ENCODE measurements at regions not wholly inside any gene's neighbourhood (a gene's known extent, or its start where the extent isn't known, plus 50 kb on each side); places are given as distances from the start of the nearest gene placed in this dataset.
A peak's percentile ranks its signal among the peaks of the same experiment; 100 is the strongest.

- no peaks in the 10 kb centered on the region for H3K27me3 Mint-ChIP-seq (ENCODE audit: low read depth, poor library complexity)
- H3K4me3 Mint-ChIP-seq: no peak overlapping the region
- H3K9me3 Mint-ChIP-seq: no peaks in the 10 kb centered on the region
- H3K27ac Mint-ChIP-seq: no peak overlapping the region
- H3K4me1 Mint-ChIP-seq: peaks cover 16% of the 10 kb centered on the region
- DNase-seq: no peak
- no peaks in the 10 kb centered on the region for H3K36me3 Mint-ChIP-seq (ENCODE audit: low read depth)
- TF ChIP-seq CTCF (IDR thresholded peaks at IDR 0.05): no peak
Observed at GRCh38 chr7:121484089-121484763, 88.1 kb upstream of the FAM3C start.

- Mint-ChIP-seq H3K4me1 (peaks cover 16% of the 10 kb centered on the region), H3K27ac (peak overlapping the region; percentile 26), H3K4me3 (no peak overlapping the region), H3K36me3 (ENCODE audit: low read depth) (no peaks in the 10 kb centered on the region), H3K27me3 (ENCODE audit: low read depth, poor library complexity) (no peaks in the 10 kb centered on the region), H3K9me3 (no peaks in the 10 kb centered on the region)
- no peak for DNase-seq
- no peak for TF ChIP-seq CTCF (IDR thresholded peaks at IDR 0.05)
Observed at GRCh38 chr7:121480566-121481335, 84.6 kb upstream of the FAM3C start.

GRCh38 chr7:121480058-121480457, 84.0 kb upstream of the FAM3C start:
- no peaks in the 10 kb centered on the region for H3K27me3 Mint-ChIP-seq (ENCODE audit: low read depth, poor library complexity)

GRCh38 chr7:121479466-121479865, 83.4 kb upstream of the FAM3C start:
- no peak overlapping the region for H3K4me3 Mint-ChIP-seq
- H3K27me3 Mint-ChIP-seq (ENCODE audit: low read depth, poor library complexity): no peaks in the 10 kb centered on the region
- peaks cover 4% of the 10 kb centered on the region for H3K36me3 Mint-ChIP-seq (ENCODE audit: low read depth)
- H3K9me3 Mint-ChIP-seq: no peaks in the 10 kb centered on the region
- TF ChIP-seq CTCF (IDR thresholded peaks at IDR 0.05): no peak
- no peak overlapping the region for H3K27ac Mint-ChIP-seq
- no peak for DNase-seq
- peaks cover 16% of the 10 kb centered on the region for H3K4me1 Mint-ChIP-seq

More at GRCh38 chr7:121480058-121480457, 84.0 kb upstream of the FAM3C start:
- no peak for TF ChIP-seq CTCF (IDR thresholded peaks at IDR 0.05)
- no peak for DNase-seq
- Mint-ChIP-seq H3K9me3 (no peaks in the 10 kb centered on the region), H3K4me1 (peaks cover 16% of the 10 kb centered on the region), H3K27ac (no peak overlapping the region), H3K4me3 (no peak overlapping the region), H3K36me3 (ENCODE audit: low read depth) (peaks cover under 1% of the 10 kb centered on the region)

GRCh38 chr7:121475806-121476205, 79.7 kb upstream of the FAM3C start:
- H3K36me3 Mint-ChIP-seq (ENCODE audit: low read depth): peaks cover 13% of the 10 kb centered on the region
- no peak overlapping the region for H3K27ac Mint-ChIP-seq
- no peak for TF ChIP-seq CTCF (IDR thresholded peaks at IDR 0.05)
- H3K27me3 Mint-ChIP-seq (ENCODE audit: low read depth, poor library complexity): no peaks in the 10 kb centered on the region
- DNase-seq: no peak
- H3K9me3 Mint-ChIP-seq: peaks cover 4% of the 10 kb centered on the region
- H3K4me3 Mint-ChIP-seq: no peak overlapping the region
- peaks cover 42% of the 10 kb centered on the region for H3K4me1 Mint-ChIP-seq

Data from nephron progenitor cell (in vitro differentiated cells).